HFF-Myc (cell line): ENCODE measurements at regions not wholly inside any gene's neighbourhood (a gene's known extent, or its start where the extent isn't known, plus 50 kb on each side); places are given as distances from the start of the nearest gene placed in this dataset.

Source experiments
- DNase-seq: peaks from one replicate; pipeline ENCODE4 v3.0.0-alpha.2; 2011; ENCODE audit warnings: low read depth; ENCODE audit errors: extremely low read depth
- H3K4me3 ChIP-seq: replicated peaks from 2 replicates; pipeline ENCODE4 v1.5.1; 2011; ENCODE audit warnings: low read depth, mild to moderate bottlenecking, control low read depth, low read length
- CTCF ChIP-seq: IDR thresholded peaks from 2 replicates; pipeline ENCODE4 v1.5.1; 2012; ENCODE audit warnings: mild to moderate bottlenecking, low read depth, low read length, control low read depth; ENCODE audit errors: missing control alignments

GRCh38 chr20:6685181-6685582 is 82.3 kb upstream of the BMP2 start:
- no peak for TF ChIP-seq CTCF
- no peak overlapping the region for H3K4me3 ChIP-seq

GRCh38 chr20:6683021-6683977 is 84.2 kb upstream of the BMP2 start:
- no peak overlapping the region for H3K4me3 ChIP-seq
- DNase-seq = no peak
- no peak for TF ChIP-seq CTCF

More at GRCh38 chr20:6685181-6685582, 82.3 kb upstream of the BMP2 start:
- no peak for DNase-seq

- no peak for TF ChIP-seq CTCF
- H3K4me3 ChIP-seq = no peak overlapping the region
- no peak for DNase-seq
Measured at GRCh38 chr20:6680854-6681253, 86.6 kb upstream of the BMP2 start.

- no peak overlapping the region for H3K4me3 ChIP-seq
- TF ChIP-seq CTCF = no peak
- no peak for DNase-seq
Measured at GRCh38 chr20:6680441-6680840, 87.0 kb upstream of the BMP2 start.

- no peak for TF ChIP-seq CTCF
- H3K4me3 ChIP-seq = no peak overlapping the region
- no peak for DNase-seq
Measured at GRCh38 chr20:6679086-6679485, 88.4 kb upstream of the BMP2 start.

GRCh38 chr20:6678101-6678500 is 89.4 kb upstream of the BMP2 start:
- no peak overlapping the region for H3K4me3 ChIP-seq
- no peak for DNase-seq
- no peak for TF ChIP-seq CTCF
